CD14-positive monocyte (primary cell): ENCODE measurements at regions not wholly inside any gene's neighbourhood (a gene's known extent, or its start where the extent isn't known, plus 50 kb on each side); places are given as distances from the start of the nearest gene placed in this dataset.

Experiments used
- DNase-seq, 3 donors: peaks; one replicate each; pipeline ENCODE4 v3.0.0-alpha.2; 2011 to 2022
- H2AFZ ChIP-seq: 2 replicates; pipeline ENCODE4 v1.6.0; 2012; ENCODE audit warnings: mild to moderate bottlenecking, low read depth, low read length, inconsistent platforms; ENCODE audit not compliant: insufficient read depth, poor library complexity, severe bottlenecking
- H3K27ac ChIP-seq, 2 donors: 1 replicate in 1 of 2; 2 replicates in 1 of 2; pipeline ENCODE4 v1.5.1; 2012 to 2013; ENCODE audit warnings: low read length in 2 of 2, control low read depth in 1 of 2, inconsistent platforms in 1 of 2, low read depth in 1 of 2, mild to moderate bottlenecking in 1 of 2
- H3K27me3 ChIP-seq, 2 donors: one replicate each; pipeline versions ENCODE4 v1.6.0 to v1.6.1; 2011 to 2013; ENCODE audit warnings: low read length in 2 of 2; ENCODE audit not compliant: control insufficient read depth in 2 of 2, insufficient read depth in 2 of 2
- H3K36me3 ChIP-seq, 2 donors: replicated peaks in 1 of 2; 1 replicate in 1 of 2; 2 replicates in 1 of 2; pipeline versions ENCODE4 v1.5.1 to v1.6.1; 2012 to 2013; ENCODE audit warnings: low read length in 2 of 2, control low read depth in 1 of 2, inconsistent platforms in 1 of 2, mild to moderate bottlenecking in 1 of 2; ENCODE audit not compliant: insufficient read depth in 2 of 2, control insufficient read depth in 1 of 2
- H3K4me1 ChIP-seq, 2 donors: 1 replicate in 1 of 2; 2 replicates in 1 of 2; pipeline versions ENCODE4 v1.5.1 to v1.6.1; 2012 to 2013; ENCODE audit warnings: low read length in 2 of 2, control low read depth in 1 of 2, inconsistent platforms in 1 of 2, mild to moderate bottlenecking in 1 of 2, moderate library complexity in 1 of 2; ENCODE audit not compliant: insufficient read depth in 2 of 2, control insufficient read depth in 1 of 2
- H3K4me2 ChIP-seq: replicated peaks from 2 replicates; pipeline ENCODE3; 2012; ENCODE audit warnings: low read length, moderate library complexity, mild to moderate bottlenecking; ENCODE audit not compliant: poor library complexity, severe bottlenecking; ENCODE audit errors: extremely low read depth
- H3K4me3 ChIP-seq, 3 experiments: fragments of 200-600 bp in 1 of 3; sonication (generic) in 1 of 3; replicated peaks in 1 of 3; 1 replicate in 2 of 3; 2 replicates in 1 of 3; pipeline ENCODE4 v1.5.1; 2011 to 2013; ENCODE audit warnings: low read length in 3 of 3, mild to moderate bottlenecking in 3 of 3, control low read depth in 2 of 3, low read depth in 2 of 3, inconsistent platforms in 1 of 3, moderate library complexity in 1 of 3
- H3K79me2 ChIP-seq: 2 replicates; pipeline ENCODE4 v1.6.0; 2012; ENCODE audit warnings: mild to moderate bottlenecking, control low read depth, inconsistent platforms, low read length, moderate library complexity; ENCODE audit not compliant: insufficient read depth
- H3K9ac ChIP-seq: 2 replicates; pipeline ENCODE4 v1.6.0; 2017; ENCODE audit warnings: low read length, mild to moderate bottlenecking; ENCODE audit not compliant: insufficient read depth, poor library complexity, severe bottlenecking
- H3K9me3 ChIP-seq, 2 donors: replicated peaks in 1 of 2; 1 replicate in 1 of 2; 2 replicates in 1 of 2; pipeline versions ENCODE4 v1.5.1 to v1.6.1; 2012 to 2013; ENCODE audit warnings: low read length in 2 of 2, control low read depth in 1 of 2; ENCODE audit not compliant: control insufficient read depth in 1 of 2, insufficient read depth in 1 of 2
- H4K20me1 ChIP-seq: 2 replicates; pipeline ENCODE4 v1.6.0; 2012; ENCODE audit warnings: mild to moderate bottlenecking, low read length, control low read depth, moderate library complexity; ENCODE audit not compliant: insufficient read depth
- H3K27ac Mint-ChIP-seq, 7 donors: one replicate each; pipeline ENCODE4 v1.8.0; 2020; ENCODE audit warnings: mild to moderate bottlenecking in 7 of 7, mixed read lengths in 7 of 7, moderate library complexity in 6 of 7, inconsistent platforms in 2 of 7
- H3K27me3 Mint-ChIP-seq, 3 donors: one replicate each; pipeline ENCODE4 v1.8.0; 2021 to 2022; ENCODE audit warnings: low read depth in 3 of 3, mild to moderate bottlenecking in 3 of 3, mixed read lengths in 3 of 3, moderate library complexity in 3 of 3, inconsistent platforms in 1 of 3
- H3K36me3 Mint-ChIP-seq, 2 donors: one replicate each; pipeline ENCODE4 v1.8.0; 2020; ENCODE audit warnings: mixed read lengths in 2 of 2, inconsistent platforms in 1 of 2, mild to moderate bottlenecking in 1 of 2
- H3K4me1 Mint-ChIP-seq: one replicate; pipeline ENCODE4 v1.8.0; 2020; ENCODE audit warnings: mild to moderate bottlenecking, mixed read lengths
- H3K4me3 Mint-ChIP-seq, 2 donors: one replicate each; pipeline ENCODE4 v1.8.0; 2020; ENCODE audit warnings: mild to moderate bottlenecking in 2 of 2, mixed read lengths in 2 of 2, moderate library complexity in 1 of 2
- H3K9me3 Mint-ChIP-seq, 7 donors: one replicate each; pipeline ENCODE4 v1.8.0; 2020 to 2022; ENCODE audit warnings: mixed read lengths in 7 of 7, mild to moderate bottlenecking in 6 of 7, moderate library complexity in 6 of 7, inconsistent platforms in 2 of 7
- CTCF ChIP-seq: fragments of 200-600 bp; IDR thresholded peaks from one replicate; pipeline ENCODE4 v1.8.0; 2022; ENCODE audit warnings: antibody characterized with exemption, mild to moderate bottlenecking
- WGBS: methylation state at CpG from one replicate; pipeline ENCODE4 v1.1.5; 2013; ENCODE audit warnings: missing lambda C conversion rate; ENCODE audit not compliant: insufficient coverage; 5-methylcytosine and 5-hydroxymethylcytosine counted together
- intact Hi-C, 2 donors: fragments of 100-400 bp; cut with micrococcal nuclease; formaldehyde crosslinking; loops; one replicate each; pipeline versions ENCODE4 v1.15.0 to v1.15.1; 2023

GRCh38 chr9:80163889-80164288, 592.1 kb downstream of the TLE4 start:
- no peaks in the 10 kb centered on the region for H3K27me3 ChIP-seq
- H3K27ac ChIP-seq = no peak overlapping the region
- no peak overlapping the region for H3K4me2 ChIP-seq
- Mint-ChIP-seq H3K9me3 (peaks cover 0 to 6% (median 3%) of the 10 kb centered on the region in 7 donors), H3K4me1 (no peaks in the 10 kb centered on the region), H3K27me3 (peaks cover 0 to 1% (median 0%) of the 10 kb centered on the region in 3 donors), H3K27ac (no peak overlapping the region), H3K4me3 (no peak overlapping the region), H3K36me3 (no peaks in the 10 kb centered on the region)
- no peak overlapping the region for H2AFZ ChIP-seq
- no peaks in the 10 kb centered on the region for H4K20me1 ChIP-seq
- H3K9ac ChIP-seq = no peak overlapping the region
- no peak for TF ChIP-seq CTCF
- H3K36me3 ChIP-seq = no peaks in the 10 kb centered on the region
- no peaks in the 10 kb centered on the region for H3K9me3 ChIP-seq
- H3K4me3 ChIP-seq = no peak overlapping the region
- no peak for DNase-seq
- no peaks in the 10 kb centered on the region for H3K79me2 ChIP-seq
- intact Hi-C loops = no loop called here
- WGBS = no CpG with 5 or more reads among the region's 4 CpGs
- no peaks in the 10 kb centered on the region for H3K4me1 ChIP-seq

- no peak for TF ChIP-seq CTCF
- DNase-seq = no peak
- no peak overlapping the region for H3K27ac ChIP-seq
- no peaks in the 10 kb centered on the region for H3K9me3 ChIP-seq
- Mint-ChIP-seq H3K4me3 (no peak overlapping the region), H3K9me3 (peaks cover 0 to 7% (median 5%) of the 10 kb centered on the region in 7 donors), H3K36me3 (no peaks in the 10 kb centered on the region), H3K4me1 (no peaks in the 10 kb centered on the region), H3K27me3 (no peaks in the 10 kb centered on the region), H3K27ac (no peak overlapping the region)
- H4K20me1 ChIP-seq = no peaks in the 10 kb centered on the region
- no CpG with 5 or more reads among the region's 4 CpGs for WGBS
- no peak overlapping the region for H3K4me2 ChIP-seq
- no peaks in the 10 kb centered on the region for H3K36me3 ChIP-seq
- H3K4me1 ChIP-seq = no peaks in the 10 kb centered on the region
- H3K79me2 ChIP-seq = no peaks in the 10 kb centered on the region
- no peak overlapping the region for H3K4me3 ChIP-seq
- no peak overlapping the region for H2AFZ ChIP-seq
- H3K27me3 ChIP-seq = no peaks in the 10 kb centered on the region
- no peak overlapping the region for H3K9ac ChIP-seq
- intact Hi-C loops = no loop called here
Observed at GRCh38 chr9:80158554-80159170, 586.9 kb downstream of the TLE4 start.
